ENCODE measurements at regions not wholly inside any gene's neighbourhood (a gene's known extent, or its start where the extent isn't known, plus 50 kb on each side); places are given as distances from the start of the nearest gene placed in this dataset.

GRCh38 chr6:54002116-54002515, 109.1 kb upstream of the MLIP start (continued):
- TF ChIP-seq KDM4A (IDR thresholded peaks at IDR 0.05; ENCODE audit: low read depth, low read length, severe bottlenecking) (no peak), CREB1 (IDR thresholded peaks at IDR 0.05) (no peak), CHD2 (IDR thresholded peaks at IDR 0.05; ENCODE audit: low read length) (no peak), NRF1 (IDR thresholded peaks at IDR 0.05; ENCODE audit: low read depth, low read length) (no peak)

Measured in H1 (cell line).